ENCODE measurements at regions not wholly inside any gene's neighbourhood (a gene's known extent, or its start where the extent isn't known, plus 50 kb on each side); places are given as distances from the start of the nearest gene placed in this dataset.

DNA sequence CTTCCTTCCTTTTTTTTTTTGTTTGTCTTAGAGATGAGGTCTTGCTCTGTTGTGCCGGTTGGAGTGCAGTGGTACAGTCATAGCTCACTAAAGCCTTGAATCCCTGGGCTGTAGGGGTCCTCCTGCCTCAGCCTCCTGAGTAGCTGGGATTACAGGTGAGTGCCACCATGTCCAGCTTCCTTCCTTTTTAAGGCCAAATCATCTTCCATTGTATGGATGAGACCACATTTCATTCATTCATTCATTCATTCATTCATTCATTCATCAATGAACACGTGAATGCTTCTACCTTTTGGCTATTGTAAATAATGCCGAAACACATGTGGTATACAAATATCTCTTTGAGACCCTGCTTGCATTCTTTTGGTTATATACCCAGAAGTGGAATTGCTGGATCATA lies 60.0 kb upstream of the BAIAP2L1 start:
- TF ChIP-seq, protein P1, sequence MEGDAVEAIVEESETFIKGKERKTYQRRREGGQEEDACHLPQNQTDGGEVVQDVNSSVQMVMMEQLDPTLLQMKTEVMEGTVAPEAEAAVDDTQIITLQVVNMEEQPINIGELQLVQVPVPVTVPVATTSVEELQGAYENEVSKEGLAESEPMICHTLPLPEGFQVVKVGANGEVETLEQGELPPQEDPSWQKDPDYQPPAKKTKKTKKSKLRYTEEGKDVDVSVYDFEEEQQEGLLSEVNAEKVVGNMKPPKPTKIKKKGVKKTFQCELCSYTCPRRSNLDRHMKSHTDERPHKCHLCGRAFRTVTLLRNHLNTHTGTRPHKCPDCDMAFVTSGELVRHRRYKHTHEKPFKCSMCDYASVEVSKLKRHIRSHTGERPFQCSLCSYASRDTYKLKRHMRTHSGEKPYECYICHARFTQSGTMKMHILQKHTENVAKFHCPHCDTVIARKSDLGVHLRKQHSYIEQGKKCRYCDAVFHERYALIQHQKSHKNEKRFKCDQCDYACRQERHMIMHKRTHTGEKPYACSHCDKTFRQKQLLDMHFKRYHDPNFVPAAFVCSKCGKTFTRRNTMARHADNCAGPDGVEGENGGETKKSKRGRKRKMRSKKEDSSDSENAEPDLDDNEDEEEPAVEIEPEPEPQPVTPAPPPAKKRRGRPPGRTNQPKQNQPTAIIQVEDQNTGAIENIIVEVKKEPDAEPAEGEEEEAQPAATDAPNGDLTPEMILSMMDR (IDR thresholded peaks at IDR 0.05): no peak
- TF ChIP-seq POLR2AphosphoS5 (IDR thresholded peaks at IDR 0.05): no peak

Data from sigmoid colon (tissue), 4 donors.